HCT116 (cell line): ENCODE measurements at regions not wholly inside any gene's neighbourhood (a gene's known extent, or its start where the extent isn't known, plus 50 kb on each side); places are given as distances from the start of the nearest gene placed in this dataset.

Experiments used
- ATAC-seq: fragments of 200-7000 bp; cut with Tn5 transposase; 2 replicates; pipeline ENCODE4 v1.9.1; 2020; ENCODE audit warnings: mild to moderate bottlenecking, moderate library complexity
- BruUV-seq: library from RNA; stranded (reverse); fragments of 400-500 nt; replicated peaks from 2 replicates; lab custom pipeline; 2021; lab: Mats Ljungman, UMichigan
- CTCF ChIA-PET: fragments of 300-600 bp; sonication (Branson Sonifier 250); formaldehyde crosslinking; loops from one replicate; lab custom pipeline; 2021; ENCODE audit warnings: antibody characterized with exemption; lab: Charles Lee
- POLR2A ChIA-PET: fragments of 300-600, 350-600 bp; sonication (Branson Sonifier 250); formaldehyde crosslinking; loops from one replicate; lab custom pipeline; 2021; ENCODE audit warnings: antibody characterized with exemption; lab: Charles Lee
- RAD21 ChIA-PET, 2 experiments: fragments of 300-600 bp; sonication (Branson Sonifier 250); formaldehyde crosslinking; loops; one replicate each; lab custom pipeline; 2023; ENCODE audit warnings: low total read pairs in 2 of 2; ENCODE audit not compliant: uncharacterized antibody in 2 of 2, unreplicated experiment in 2 of 2, low non-redundant PET in 1 of 2; lab: Charles Lee
- DNase-seq: peaks from one replicate; pipeline ENCODE4 v3.0.0-alpha.2; 2010; ENCODE audit warnings: low read depth, low spot score
- H2AFZ ChIP-seq: fragments of 200-600 bp; shearing (Covaris generic), sonication (generic); 2 replicates; pipeline ENCODE4 v1.6.1; 2017; ENCODE audit warnings: low read depth, mixed run types, mixed read lengths, antibody characterized with exemption, low read length; ENCODE audit not compliant: poor library complexity, severe bottlenecking
- H3K27ac ChIP-seq: 2 replicates; pipeline ENCODE4 v1.5.1; 2012; ENCODE audit warnings: low read depth, low read length
- H3K27me3 ChIP-seq: fragments of 200-600 bp; sonication (generic); 2 replicates; pipeline ENCODE4 v1.6.1; 2016; ENCODE audit warnings: mixed run types, low read length, mixed read lengths; ENCODE audit not compliant: insufficient read depth
- H3K36me3 ChIP-seq, 2 experiments: fragments of 200-500 bp in 1 of 2; fragments of 200-600 bp in 1 of 2; sonication (Bioruptor generic) in 1 of 2; sonication (generic) in 1 of 2; 2 replicates each; pipeline versions ENCODE4 v1.5.1 to v1.6.1; 2014 to 2016; ENCODE audit warnings: low read length in 2 of 2, inconsistent platforms in 1 of 2, mixed read lengths in 1 of 2, mixed run types in 1 of 2; ENCODE audit not compliant: insufficient read depth in 2 of 2, control insufficient read depth in 1 of 2
- H3K4me1 ChIP-seq, 2 experiments: fragments of 200-600 bp in 1 of 2; sonication (generic) in 1 of 2; 2 replicates each; pipeline versions ENCODE4 v1.5.1 to v1.6.1; 2012 to 2017; ENCODE audit warnings: low read length in 2 of 2, inconsistent platforms in 1 of 2, mild to moderate bottlenecking in 1 of 2, mixed read lengths in 1 of 2, mixed run types in 1 of 2, moderate library complexity in 1 of 2; ENCODE audit not compliant: insufficient read depth in 2 of 2, control insufficient read depth in 1 of 2
- H3K4me2 ChIP-seq: fragments of 200-600 bp; sonication (generic); 2 replicates; pipeline ENCODE4 v1.6.1; 2017; ENCODE audit warnings: mixed run types, low read length, mixed read lengths
- H3K4me3 ChIP-seq, 2 experiments: fragments of 200-600 bp in 1 of 2; sonication (generic) in 1 of 2; replicated peaks in 1 of 2; 2 replicates each; pipeline ENCODE4 v1.5.1; 2011 to 2016; ENCODE audit warnings: low read length in 2 of 2, control low read depth in 1 of 2, low read depth in 1 of 2, mild to moderate bottlenecking in 1 of 2, mixed read lengths in 1 of 2, mixed run types in 1 of 2
- H3K79me2 ChIP-seq: fragments of 200-600 bp; sonication (generic); 2 replicates; pipeline ENCODE4 v1.6.1; 2017; ENCODE audit warnings: mild to moderate bottlenecking, mixed run types, low read length, moderate library complexity, mixed read lengths; ENCODE audit not compliant: insufficient read depth
- H3K9ac ChIP-seq: fragments of 200-600 bp; sonication (generic); 2 replicates; pipeline ENCODE4 v1.6.1; 2016; ENCODE audit warnings: low read length, mixed read lengths
- H3K9me2 ChIP-seq: fragments of 200-600 bp; sonication (generic), shearing (Covaris generic); 2 replicates; pipeline ENCODE4 v1.6.1; 2017; ENCODE audit warnings: mixed run types, mild to moderate bottlenecking, moderate library complexity; ENCODE audit not compliant: insufficient read depth
- H3K9me3 ChIP-seq, 2 experiments: fragments of 200-500 bp in 1 of 2; fragments of 200-600 bp in 1 of 2; sonication (Bioruptor generic) in 1 of 2; sonication (generic) in 1 of 2; 2 replicates each; pipeline ENCODE4 v1.6.1; 2014 to 2017; ENCODE audit warnings: low read length in 2 of 2, mixed read lengths in 2 of 2, inconsistent platforms in 1 of 2, low read depth in 1 of 2, mild to moderate bottlenecking in 1 of 2, mixed run types in 1 of 2, moderate library complexity in 1 of 2; ENCODE audit not compliant: control insufficient read depth in 1 of 2, insufficient read depth in 1 of 2
- H4K20me1 ChIP-seq: fragments of 200-600 bp; sonication (generic), shearing (Covaris generic); 2 replicates; pipeline ENCODE4 v1.6.1; 2017; ENCODE audit warnings: mixed run types, mild to moderate bottlenecking, moderate library complexity; ENCODE audit not compliant: insufficient read depth
- CBX3 ChIP-seq: IDR thresholded peaks from 2 replicates; pipeline ENCODE4 v1.6.1; 2012; ENCODE audit warnings: low read depth
- CEBPB ChIP-seq: IDR thresholded peaks from 2 replicates; pipeline ENCODE4 v1.6.1; 2012; ENCODE audit warnings: low read depth
- EGR1 ChIP-seq: IDR thresholded peaks from 2 replicates; pipeline ENCODE4 v1.6.1; 2012; ENCODE audit warnings: low read depth
- ELF1 ChIP-seq: IDR thresholded peaks from 2 replicates; pipeline ENCODE4 v1.6.1; 2012; ENCODE audit warnings: low read depth, borderline replicate concordance
- EZH2 ChIP-seq: fragments of 200-600 bp; sonication (generic); IDR thresholded peaks from 2 replicates; pipeline ENCODE4 v1.6.1; 2017; ENCODE audit warnings: antibody characterized with exemption, mixed run types
- JUND ChIP-seq: IDR thresholded peaks from 2 replicates; pipeline ENCODE4 v1.6.1; 2012
- REST ChIP-seq: IDR thresholded peaks from 2 replicates; pipeline ENCODE4 v1.6.1; 2012; ENCODE audit warnings: low read depth
- SP1 ChIP-seq: IDR thresholded peaks from 2 replicates; pipeline ENCODE4 v1.6.1; 2012; ENCODE audit warnings: low read depth
- YY1 ChIP-seq: IDR thresholded peaks from 2 replicates; pipeline ENCODE4 v1.6.1; 2011; ENCODE audit warnings: low read length, low read depth, moderate library complexity, mild to moderate bottlenecking; ENCODE audit not compliant: insufficient replicate concordance; ENCODE audit errors: extremely low read depth
- ZBTB33 ChIP-seq: IDR thresholded peaks from 2 replicates; pipeline ENCODE4 v1.6.1; 2011; ENCODE audit warnings: mild to moderate bottlenecking, low read length, moderate library complexity; ENCODE audit not compliant: insufficient replicate concordance; ENCODE audit errors: extremely low read depth
- ZFX ChIP-seq: fragments of 450-650 bp; IDR thresholded peaks from 2 replicates; pipeline ENCODE4 v1.6.1; 2017
- ZNF274 ChIP-seq: fragments of 200-500 bp; sonication (Bioruptor generic); IDR thresholded peaks from 2 replicates; pipeline ENCODE4 v1.6.1; 2014; ENCODE audit warnings: mild to moderate bottlenecking, low read depth, low read length, inconsistent platforms
- intact Hi-C: fragments of 100-400 bp; cut with micrococcal nuclease; formaldehyde crosslinking; loops from 2 replicates; pipeline ENCODE4 v1.10.0; 2022
- TF ChIP-seq, protein P1 (sequence below), 3 experiments: fragments of 200-600 bp in 1 of 3; sonication (generic) in 1 of 3; IDR thresholded peaks in 2 of 3; conservative IDR thresholded peaks in 1 of 3; 2 replicates each; pipeline ENCODE4 v1.5.1; 2012 to 2017; ENCODE audit warnings: low read depth in 2 of 3, low read length in 2 of 3, antibody characterized with exemption in 1 of 3, borderline replicate concordance in 1 of 3, control low read depth in 1 of 3, mild to moderate bottlenecking in 1 of 3, mixed read lengths in 1 of 3, mixed run types in 1 of 3, moderate library complexity in 1 of 3; ENCODE audit not compliant: insufficient read depth in 1 of 3

GRCh38 chr3:17982211-17982880 is 239.9 kb upstream of the TBC1D5 start:
- intact Hi-C loops = no loop called here

More at GRCh38 chr3:17982211-17982880, 239.9 kb upstream of the TBC1D5 start:
- no peaks in the 10 kb centered on the region for H3K4me1 ChIP-seq
- no peak for TF ChIP-seq ZBTB33
- no peak for TF ChIP-seq JUND
- TF ChIP-seq ELF1 = no peak
- TF ChIP-seq ZFX = no peak
- TF ChIP-seq ZNF274 = no peak
- TF ChIP-seq, protein P1, sequence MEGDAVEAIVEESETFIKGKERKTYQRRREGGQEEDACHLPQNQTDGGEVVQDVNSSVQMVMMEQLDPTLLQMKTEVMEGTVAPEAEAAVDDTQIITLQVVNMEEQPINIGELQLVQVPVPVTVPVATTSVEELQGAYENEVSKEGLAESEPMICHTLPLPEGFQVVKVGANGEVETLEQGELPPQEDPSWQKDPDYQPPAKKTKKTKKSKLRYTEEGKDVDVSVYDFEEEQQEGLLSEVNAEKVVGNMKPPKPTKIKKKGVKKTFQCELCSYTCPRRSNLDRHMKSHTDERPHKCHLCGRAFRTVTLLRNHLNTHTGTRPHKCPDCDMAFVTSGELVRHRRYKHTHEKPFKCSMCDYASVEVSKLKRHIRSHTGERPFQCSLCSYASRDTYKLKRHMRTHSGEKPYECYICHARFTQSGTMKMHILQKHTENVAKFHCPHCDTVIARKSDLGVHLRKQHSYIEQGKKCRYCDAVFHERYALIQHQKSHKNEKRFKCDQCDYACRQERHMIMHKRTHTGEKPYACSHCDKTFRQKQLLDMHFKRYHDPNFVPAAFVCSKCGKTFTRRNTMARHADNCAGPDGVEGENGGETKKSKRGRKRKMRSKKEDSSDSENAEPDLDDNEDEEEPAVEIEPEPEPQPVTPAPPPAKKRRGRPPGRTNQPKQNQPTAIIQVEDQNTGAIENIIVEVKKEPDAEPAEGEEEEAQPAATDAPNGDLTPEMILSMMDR (IDR thresholded peaks at IDR 0.05 in 2 of 3, conservative IDR thresholded peaks at IDR 0.05 in 1 of 3; ENCODE audit: borderline replicate concordance in 1 of 3, insufficient read depth in 1 of 3, low read depth in 2 of 3, low read length in 2 of 3) = no peak
- TF ChIP-seq SP1 = no peak
- TF ChIP-seq CBX3 = no peak
- no peak for TF ChIP-seq REST
- no peak for TF ChIP-seq EGR1
- TF ChIP-seq EZH2 = no peak
- TF ChIP-seq YY1 = no peak
- TF ChIP-seq CEBPB = no peak
- H3K9ac ChIP-seq = no peak overlapping the region
- no peaks in the 10 kb centered on the region for H3K27me3 ChIP-seq
- H3K36me3 ChIP-seq = no peaks in the 10 kb centered on the region
- H3K4me2 ChIP-seq = no peak overlapping the region
- ATAC-seq = no peak
- CTCF ChIA-PET = no interaction called here
- no peaks in the 10 kb centered on the region for H3K9me2 ChIP-seq
- RAD21 ChIA-PET = no interaction called here
- BruUV-seq = no TSS peak
- no peaks in the 10 kb centered on the region for H4K20me1 ChIP-seq
- no peak overlapping the region for H3K4me3 ChIP-seq
- no peak for DNase-seq
- H2AFZ ChIP-seq = no peak overlapping the region
- H3K79me2 ChIP-seq = no peaks in the 10 kb centered on the region
- no peak overlapping the region for H3K27ac ChIP-seq
- no peaks in the 10 kb centered on the region for H3K9me3 ChIP-seq
- POLR2A ChIA-PET = no interaction called here
